Osteoblast (primary cell): ENCODE measurements at regions not wholly inside any gene's neighbourhood (a gene's known extent, or its start where the extent isn't known, plus 50 kb on each side); places are given as distances from the start of the nearest gene placed in this dataset.

Experiments
- DNase-seq: peaks from one replicate; pipeline ENCODE4 v3.0.0; 2011; ENCODE audit warnings: low spot score, mixed read lengths; ENCODE audit not compliant: insufficient read length; ENCODE audit errors: missing footprints
- H2AFZ ChIP-seq: 2 replicates; pipeline ENCODE4 v1.6.0; 2011; ENCODE audit warnings: mild to moderate bottlenecking, low read length
- H3K27ac ChIP-seq: 2 replicates; pipeline ENCODE4 v1.5.1; 2011; ENCODE audit warnings: mild to moderate bottlenecking, low read depth, low read length, moderate library complexity
- H3K27me3 ChIP-seq: 2 replicates; pipeline ENCODE4 v1.6.0; 2012; ENCODE audit warnings: mild to moderate bottlenecking, control low read depth, inconsistent platforms, low read length, moderate library complexity; ENCODE audit not compliant: insufficient read depth
- H3K36me3 ChIP-seq: 2 replicates; pipeline ENCODE4 v1.5.1; 2011; ENCODE audit warnings: mild to moderate bottlenecking, low read length, control low read depth, moderate library complexity; ENCODE audit not compliant: insufficient read depth
- H3K4me1 ChIP-seq: 2 replicates; pipeline ENCODE4 v1.5.1; 2011; ENCODE audit warnings: mild to moderate bottlenecking, low read length, control low read depth, moderate library complexity; ENCODE audit not compliant: insufficient read depth
- H3K4me2 ChIP-seq: 2 replicates; pipeline ENCODE4 v1.6.0; 2011; ENCODE audit warnings: mild to moderate bottlenecking, low read length; ENCODE audit not compliant: insufficient read depth
- H3K4me3 ChIP-seq: fragments of 200-600 bp; sonication (generic); 3 replicates; pipeline ENCODE4 v1.5.1; 2012; ENCODE audit warnings: mild to moderate bottlenecking, low read length, inconsistent platforms; ENCODE audit not compliant: insufficient read depth
- H3K79me2 ChIP-seq: 2 replicates; pipeline ENCODE4 v1.6.0; 2012; ENCODE audit warnings: mild to moderate bottlenecking, low read length, control low read depth, inconsistent platforms; ENCODE audit not compliant: insufficient read depth
- H3K9me3 ChIP-seq: 2 replicates; pipeline ENCODE4 v1.5.1; 2011; ENCODE audit warnings: low read depth, low read length, control low read depth
- H4K20me1 ChIP-seq: 2 replicates; pipeline ENCODE4 v1.6.0; 2012; ENCODE audit warnings: mild to moderate bottlenecking, low read length, control low read depth; ENCODE audit not compliant: insufficient read depth
- TF ChIP-seq, protein P1 (sequence below): IDR thresholded peaks from 2 replicates; pipeline ENCODE4 v1.5.1; 2011; ENCODE audit warnings: mild to moderate bottlenecking, low read depth, low read length, moderate library complexity; ENCODE audit errors: extremely low read depth

DNA sequence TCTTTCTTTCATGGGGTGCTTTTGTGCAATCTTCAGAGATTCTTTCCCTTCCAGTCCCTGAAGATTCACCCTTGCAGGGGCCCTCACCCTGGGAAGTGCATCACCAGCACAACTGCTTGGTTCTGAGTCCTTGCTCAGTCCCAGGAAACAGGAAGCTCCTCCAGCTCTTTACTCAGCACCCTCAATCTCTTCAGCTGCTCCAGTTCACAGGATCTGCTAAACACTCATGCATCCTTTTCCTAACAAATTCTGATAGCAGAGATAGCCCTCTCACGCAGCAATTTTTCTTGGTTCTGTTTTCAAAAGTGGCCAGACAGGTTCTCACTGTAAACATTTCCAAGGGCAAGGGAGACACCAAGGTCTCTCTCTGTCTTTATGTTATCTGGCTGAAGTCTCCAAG, 823.1 kb downstream of the LIG4 start:
- Histone ChIP-seq H3K27ac (no peak overlapping the region), H4K20me1 (no peaks in the 10 kb centered on the region), H3K4me1 (no peaks in the 10 kb centered on the region), H3K36me3 (no peaks in the 10 kb centered on the region), H3K79me2 (no peaks in the 10 kb centered on the region), H2AFZ (no peak overlapping the region), H3K9me3 (no peaks in the 10 kb centered on the region), H3K4me3 (no peak overlapping the region), H3K27me3 (no peaks in the 10 kb centered on the region), H3K4me2 (no peak overlapping the region)
- TF ChIP-seq, protein P1, sequence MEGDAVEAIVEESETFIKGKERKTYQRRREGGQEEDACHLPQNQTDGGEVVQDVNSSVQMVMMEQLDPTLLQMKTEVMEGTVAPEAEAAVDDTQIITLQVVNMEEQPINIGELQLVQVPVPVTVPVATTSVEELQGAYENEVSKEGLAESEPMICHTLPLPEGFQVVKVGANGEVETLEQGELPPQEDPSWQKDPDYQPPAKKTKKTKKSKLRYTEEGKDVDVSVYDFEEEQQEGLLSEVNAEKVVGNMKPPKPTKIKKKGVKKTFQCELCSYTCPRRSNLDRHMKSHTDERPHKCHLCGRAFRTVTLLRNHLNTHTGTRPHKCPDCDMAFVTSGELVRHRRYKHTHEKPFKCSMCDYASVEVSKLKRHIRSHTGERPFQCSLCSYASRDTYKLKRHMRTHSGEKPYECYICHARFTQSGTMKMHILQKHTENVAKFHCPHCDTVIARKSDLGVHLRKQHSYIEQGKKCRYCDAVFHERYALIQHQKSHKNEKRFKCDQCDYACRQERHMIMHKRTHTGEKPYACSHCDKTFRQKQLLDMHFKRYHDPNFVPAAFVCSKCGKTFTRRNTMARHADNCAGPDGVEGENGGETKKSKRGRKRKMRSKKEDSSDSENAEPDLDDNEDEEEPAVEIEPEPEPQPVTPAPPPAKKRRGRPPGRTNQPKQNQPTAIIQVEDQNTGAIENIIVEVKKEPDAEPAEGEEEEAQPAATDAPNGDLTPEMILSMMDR, result no peak
- no peak for DNase-seq

DNA sequence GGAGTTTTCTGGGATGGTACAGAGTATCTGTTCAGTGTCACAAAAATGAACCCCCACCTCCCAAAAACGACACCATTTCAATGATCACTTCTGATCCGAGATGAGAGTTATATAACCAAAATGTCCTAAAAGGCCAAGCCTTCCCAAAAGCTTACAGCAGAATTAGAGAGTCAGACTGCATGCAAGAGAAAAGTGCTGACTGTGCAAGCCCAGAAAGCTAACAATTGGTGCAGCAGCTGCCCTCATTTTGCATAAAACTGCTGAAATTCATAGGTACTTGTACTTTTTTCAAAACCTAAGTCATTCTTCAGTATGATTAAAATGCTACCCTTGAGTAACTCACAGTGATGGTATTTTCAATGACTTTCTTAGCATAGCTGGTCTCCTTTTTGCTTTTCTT, 819.6 kb upstream of the ARGLU1 start:
- no peak overlapping the region for H3K4me2 ChIP-seq
- H3K27ac ChIP-seq, result no peak overlapping the region
- no peaks in the 10 kb centered on the region for H3K36me3 ChIP-seq
- no peaks in the 10 kb centered on the region for H4K20me1 ChIP-seq
- H3K4me1 ChIP-seq, result no peaks in the 10 kb centered on the region
- H3K27me3 ChIP-seq, result no peaks in the 10 kb centered on the region
- H3K79me2 ChIP-seq, result no peaks in the 10 kb centered on the region
- H2AFZ ChIP-seq, result no peak overlapping the region
- DNase-seq, result no peak
- H3K9me3 ChIP-seq, result no peaks in the 10 kb centered on the region
- H3K4me3 ChIP-seq, result no peak overlapping the region
- TF ChIP-seq, protein P1, result no peak

DNA sequence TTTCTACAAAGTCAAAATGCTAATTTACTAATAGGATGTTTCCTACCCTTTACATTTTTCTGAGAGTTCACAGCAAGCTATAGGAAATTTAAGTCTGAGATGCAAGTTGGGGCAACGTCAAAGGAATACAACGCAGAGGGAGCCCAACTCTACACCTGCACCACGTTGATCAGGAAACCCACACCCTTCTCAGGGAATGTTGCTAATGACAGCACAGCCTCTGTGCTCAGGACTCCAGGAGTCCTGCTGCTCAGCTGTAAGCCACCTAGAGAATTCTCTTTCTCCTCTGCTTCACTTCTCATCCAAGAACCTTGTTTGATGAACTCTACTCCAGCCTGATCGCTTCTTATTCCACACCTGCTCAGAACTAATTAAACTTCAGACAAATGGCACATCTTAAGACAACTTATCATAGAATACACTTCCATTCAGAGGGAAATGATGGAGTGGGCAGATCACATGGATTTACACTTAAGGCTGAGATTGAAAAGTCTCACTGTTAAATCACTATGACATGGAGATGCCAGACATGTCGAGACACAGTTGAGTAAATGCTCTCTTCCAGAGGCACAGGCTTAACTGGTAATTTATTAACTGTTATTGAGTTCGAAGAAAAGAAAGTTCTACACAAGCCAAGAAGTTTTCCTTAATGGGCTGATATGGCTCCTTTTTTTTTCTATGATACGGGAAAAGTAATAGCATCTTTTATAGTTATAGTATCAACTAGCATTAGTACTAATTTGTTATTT, 811.6 kb upstream of the ARGLU1 start:
- Histone ChIP-seq H3K4me1 (peaks cover 4% of the 10 kb centered on the region), H3K4me3 (no peak overlapping the region), H3K4me2 (no peak overlapping the region), H3K27ac (no peak overlapping the region), H2AFZ (no peak overlapping the region), H4K20me1 (no peaks in the 10 kb centered on the region), H3K27me3 (no peaks in the 10 kb centered on the region), H3K9me3 (no peaks in the 10 kb centered on the region), H3K36me3 (no peaks in the 10 kb centered on the region), H3K79me2 (no peaks in the 10 kb centered on the region)
- TF ChIP-seq, protein P1, result no peak
- DNase-seq, result no peak

DNA sequence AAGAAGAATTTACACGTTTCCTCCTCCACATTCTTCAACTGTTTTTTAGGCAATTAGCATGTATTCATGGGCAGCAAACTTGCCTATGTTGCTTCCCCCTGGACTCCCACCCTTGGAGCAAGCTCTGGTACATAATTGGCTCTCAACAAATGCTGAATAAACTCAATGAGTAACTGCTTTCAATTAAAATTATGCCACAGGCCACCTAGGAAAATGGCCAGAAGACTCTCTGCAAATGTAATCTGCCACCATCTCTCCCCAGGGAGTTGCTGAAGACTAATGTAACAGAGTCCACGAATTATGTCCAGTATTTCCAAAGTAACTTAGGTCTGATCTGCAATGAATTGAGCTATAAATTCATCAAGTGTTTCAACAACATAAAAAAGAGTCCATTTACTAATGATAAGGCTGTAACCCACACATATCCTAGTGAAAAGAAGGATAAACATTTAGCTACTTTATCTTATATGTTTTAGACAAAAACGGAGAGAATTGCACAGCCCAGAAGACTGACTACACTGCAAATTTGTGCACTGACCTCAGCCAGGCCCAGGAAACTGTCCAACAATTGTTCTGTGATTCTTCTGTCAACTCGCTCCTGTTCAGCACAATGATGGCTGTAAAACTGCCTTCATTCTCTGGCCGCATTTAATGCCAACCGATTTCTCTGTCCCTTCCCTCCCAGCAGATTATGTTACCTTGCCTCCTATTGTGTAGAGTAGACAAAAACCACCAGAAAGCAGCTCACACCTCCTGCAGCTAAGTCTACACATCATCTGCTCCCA, 808.6 kb upstream of the ARGLU1 start:
- TF ChIP-seq, protein P1, result no peak
- H2AFZ ChIP-seq, result no peak overlapping the region
- H3K27me3 ChIP-seq, result no peaks in the 10 kb centered on the region
- H4K20me1 ChIP-seq, result no peaks in the 10 kb centered on the region
- H3K4me2 ChIP-seq, result no peak overlapping the region
- no peak overlapping the region for H3K4me3 ChIP-seq
- H3K4me1 ChIP-seq, result peaks cover 16% of the 10 kb centered on the region
- no peak overlapping the region for H3K27ac ChIP-seq
- H3K9me3 ChIP-seq, result no peaks in the 10 kb centered on the region
- DNase-seq, result peak; percentile 17
- H3K36me3 ChIP-seq, result no peaks in the 10 kb centered on the region
- H3K79me2 ChIP-seq, result no peaks in the 10 kb centered on the region
